ENCODE measurements at regions not wholly inside any gene's neighbourhood (a gene's known extent, or its start where the extent isn't known, plus 50 kb on each side); places are given as distances from the start of the nearest gene placed in this dataset.

DNA sequence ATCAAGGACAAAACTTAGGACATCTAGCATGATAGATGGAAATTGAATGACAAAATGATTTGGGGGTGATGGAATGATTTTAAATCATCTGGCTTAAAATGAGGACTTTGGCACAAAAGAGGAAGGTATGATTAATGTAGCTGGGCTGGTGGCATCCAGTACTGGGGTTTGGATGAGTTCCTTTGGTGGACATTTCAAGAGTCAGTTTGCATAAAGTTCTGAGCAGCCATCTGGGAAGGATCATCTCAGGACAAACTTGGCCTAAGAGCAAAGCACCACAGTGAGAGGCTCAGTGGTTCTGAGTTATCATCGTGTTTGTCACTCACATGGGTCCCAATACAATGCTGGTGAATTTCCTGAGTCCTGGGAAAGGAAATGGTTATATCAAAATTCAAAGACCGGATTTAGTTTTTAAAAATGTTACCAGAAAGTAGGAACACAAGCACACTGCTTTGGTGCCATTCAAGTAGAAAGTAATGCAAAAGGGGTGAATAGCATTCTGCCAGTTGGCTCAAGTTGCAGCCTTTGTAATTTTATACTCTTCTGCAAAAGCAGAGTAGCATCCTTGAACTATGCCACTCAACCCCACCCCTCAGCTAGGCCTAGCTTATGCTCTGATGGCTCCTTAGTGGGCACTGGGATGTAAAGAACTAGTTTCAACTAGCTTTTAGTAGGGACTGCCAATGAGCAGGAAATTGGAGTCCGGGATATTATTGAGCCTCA is 219.0 kb downstream of the COG6 start (continued):
- TF ChIP-seq, protein P1, sequence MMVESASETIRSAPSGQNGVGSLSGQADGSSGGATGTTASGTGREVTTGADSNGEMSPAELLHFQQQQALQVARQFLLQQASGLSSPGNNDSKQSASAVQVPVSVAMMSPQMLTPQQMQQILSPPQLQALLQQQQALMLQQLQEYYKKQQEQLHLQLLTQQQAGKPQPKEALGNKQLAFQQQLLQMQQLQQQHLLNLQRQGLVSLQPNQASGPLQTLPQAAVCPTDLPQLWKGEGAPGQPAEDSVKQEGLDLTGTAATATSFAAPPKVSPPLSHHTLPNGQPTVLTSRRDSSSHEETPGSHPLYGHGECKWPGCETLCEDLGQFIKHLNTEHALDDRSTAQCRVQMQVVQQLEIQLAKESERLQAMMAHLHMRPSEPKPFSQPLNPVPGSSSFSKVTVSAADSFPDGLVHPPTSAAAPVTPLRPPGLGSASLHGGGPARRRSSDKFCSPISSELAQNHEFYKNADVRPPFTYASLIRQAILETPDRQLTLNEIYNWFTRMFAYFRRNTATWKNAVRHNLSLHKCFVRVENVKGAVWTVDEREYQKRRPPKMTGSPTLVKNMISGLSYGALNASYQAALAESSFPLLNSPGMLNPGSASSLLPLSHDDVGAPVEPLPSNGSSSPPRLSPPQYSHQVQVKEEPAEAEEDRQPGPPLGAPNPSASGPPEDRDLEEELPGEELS (CRISPR knock-in tag; IDR thresholded peaks at IDR 0.05; ENCODE audit: borderline replicate concordance): no peak

GRCh38 chr13:39875111-39875987 is 219.9 kb downstream of the COG6 start:
- intact Hi-C loops (cut with micrococcal nuclease): no loop called here
- no peak for TF ChIP-seq CHD4 (IDR thresholded peaks at IDR 0.05; ENCODE audit: insufficient read depth, insufficient replicate concordance, low read depth, low read length, poor library complexity, severe bottlenecking)
- no peak for TF ChIP-seq TAF1 (IDR thresholded peaks at IDR 0.05; ENCODE audit: control insufficient read depth, extremely low read depth, insufficient read depth, low read length, severe bottlenecking)
- no peak for TF ChIP-seq ZNF175 (CRISPR knock-in tag; IDR thresholded peaks at IDR 0.05; ENCODE audit: low read depth)
- TF ChIP-seq ZNF655 (CRISPR knock-in tag; IDR thresholded peaks at IDR 0.05): no peak
- TF ChIP-seq RFX5 (IDR thresholded peaks at IDR 0.05; ENCODE audit: low read depth, low read length): no peak
- TF ChIP-seq CSDE1 (IDR thresholded peaks at IDR 0.05): no peak
- TF ChIP-seq ZNF263 (CRISPR knock-in tag; IDR thresholded peaks at IDR 0.05; ENCODE audit: borderline replicate concordance): no peak
- no peak for TF ChIP-seq RAD51 (IDR thresholded peaks at IDR 0.05; ENCODE audit: borderline replicate concordance, low read depth)
- no peak for TF ChIP-seq CREB3L1 (IDR thresholded peaks at IDR 0.05; ENCODE audit: borderline replicate concordance, low read depth)
- no peak for TF ChIP-seq BRD9 (IDR thresholded peaks at IDR 0.05; ENCODE audit: low read depth, partially characterized antibody)
- no peak for TF ChIP-seq HIVEP1 (CRISPR knock-in tag; IDR thresholded peaks at IDR 0.05)
- TF ChIP-seq HDAC2 (IDR thresholded peaks at IDR 0.05): no peak
- TF ChIP-seq NCOR1 (IDR thresholded peaks at IDR 0.05): no peak
- ATAC-seq (no peak), DNase-seq (ENCODE audit: extremely low read depth in 1 of 4, low spot score in 3 of 4) (no peak), FAIRE-seq (no peak)
- BruUV-seq (replicated peaks): no TSS peak
- Histone ChIP-seq H3K27me3 (ENCODE audit: control insufficient read depth in 2 of 2, insufficient read depth in 2 of 2, low read length in 2 of 2) (no peaks in the 10 kb centered on the region; a peak in 1 of 5 replicates), H3K9ac (ENCODE audit: insufficient read depth in 1 of 2, low read depth in 2 of 2, low read length in 2 of 2) (no peak overlapping the region), H4K20me1 (replicated peaks; ENCODE audit: control insufficient read depth, insufficient read depth, low read length) (no peaks in the 10 kb centered on the region), H3K36me3 (ENCODE audit: control insufficient read depth, insufficient read depth, low read length) (no peaks in the 10 kb centered on the region), H3K9me1 (ENCODE audit: control insufficient read depth, insufficient read depth, low read length) (no peaks in the 10 kb centered on the region), H3K4me2 (ENCODE audit: insufficient read depth, low read length) (no peak overlapping the region), H3K27ac (ENCODE audit: extremely low read depth, low read depth, low read length) (no peak overlapping the region), H3K9me3 (replicated peaks; ENCODE audit: control insufficient read depth, insufficient read depth, low read depth, low read length) (no peaks in the 10 kb centered on the region), H3K4me3 (no peak overlapping the region), H3K4me1 (replicated peaks in 1 of 2; ENCODE audit: control insufficient read depth in 2 of 2, insufficient read depth in 2 of 2, low read length in 2 of 2) (no peaks in the 10 kb centered on the region), H3K79me2 (ENCODE audit: control insufficient read depth, insufficient read depth, low read length) (no peaks in the 10 kb centered on the region), H2AFZ (ENCODE audit: low read depth, low read length) (no peak overlapping the region)
- POLR2A ChIA-PET: no interaction called here
- CTCF ChIA-PET (ENCODE audit: low intra/inter-chr PET ratio): no interaction called here
- WGBS (ENCODE audit: insufficient coverage, low coverage, missing lambda C conversion rate): 0% methylated on average over 6 of the region's 9 CpGs
- in situ Hi-C loops (cut with MboI): no loop called here
